HS-27A (cell line): ENCODE measurements at regions not wholly inside any gene's neighbourhood (a gene's known extent, or its start where the extent isn't known, plus 50 kb on each side); places are given as distances from the start of the nearest gene placed in this dataset.
A peak's percentile ranks its signal among the peaks of the same experiment; 100 is the strongest.
"Not testable (repeated sequence)": the region's sequence is repeated elsewhere in the genome, so short reads cannot be mapped to it uniquely, and the experiment has no call there.

ENCODE experiments used
- DNase-seq: peaks from one replicate; pipeline ENCODE4 v3.0.0-alpha.2; 2012; ENCODE audit warnings: low read depth, missing footprints

DNA sequence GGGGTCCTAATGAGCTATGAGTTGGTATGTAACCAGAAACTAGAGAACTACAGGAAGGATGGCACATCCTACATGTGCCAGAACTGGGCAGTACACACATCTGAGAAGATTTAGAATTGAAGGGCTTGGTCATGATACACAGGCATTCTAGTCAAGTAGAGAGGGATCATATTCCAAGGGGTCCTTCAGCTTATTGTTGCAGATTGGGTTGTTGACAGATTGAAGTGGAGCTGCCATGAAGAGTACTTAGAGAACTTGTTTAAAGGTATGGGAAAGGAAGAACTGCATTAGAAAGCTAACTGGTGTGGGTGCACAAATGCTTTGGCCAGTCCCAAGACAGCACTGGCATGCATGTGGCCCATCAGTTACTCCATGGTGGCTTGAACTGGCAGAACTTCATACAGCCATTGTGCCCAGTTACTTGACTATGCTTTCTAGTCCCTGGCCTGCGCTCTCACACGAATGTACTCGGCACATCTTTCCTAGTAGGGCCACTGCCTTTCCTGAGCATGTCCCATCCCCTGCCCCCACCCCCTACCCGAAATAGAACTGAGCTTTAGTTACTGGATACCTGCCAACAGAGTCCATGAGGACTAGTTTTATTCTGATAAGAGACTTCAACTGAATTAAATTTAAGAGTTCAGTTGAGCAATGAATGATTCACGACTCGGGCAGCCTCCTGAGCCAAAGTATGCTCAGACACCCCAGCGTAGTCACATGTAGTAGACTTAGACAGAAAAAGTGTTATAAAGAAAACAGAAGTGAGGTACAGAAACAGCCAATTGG is 64.0 kb downstream of the CCNG2 start:
- peak; percentile 27 for DNase-seq

DNA sequence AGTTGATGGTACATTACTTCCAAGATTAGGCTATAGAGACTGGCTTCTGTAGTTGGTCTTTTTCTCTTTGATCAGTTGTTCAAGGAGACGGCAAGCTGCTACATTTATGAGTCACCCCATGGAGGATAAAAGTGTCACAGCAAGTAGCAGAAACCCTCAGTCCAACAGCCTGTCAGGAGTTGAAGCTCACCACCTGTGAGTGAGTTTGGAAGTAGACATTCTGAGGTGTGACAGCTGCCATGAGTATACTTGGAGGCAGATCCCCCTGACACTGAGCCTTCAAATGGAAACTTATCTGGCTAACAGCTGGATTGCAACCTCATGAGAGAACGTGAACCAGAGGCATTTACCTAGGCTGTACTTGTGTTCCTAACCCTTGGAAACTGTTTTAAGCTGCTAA is 68.0 kb downstream of the CCNG2 start:
- DNase-seq: no peak

DNA sequence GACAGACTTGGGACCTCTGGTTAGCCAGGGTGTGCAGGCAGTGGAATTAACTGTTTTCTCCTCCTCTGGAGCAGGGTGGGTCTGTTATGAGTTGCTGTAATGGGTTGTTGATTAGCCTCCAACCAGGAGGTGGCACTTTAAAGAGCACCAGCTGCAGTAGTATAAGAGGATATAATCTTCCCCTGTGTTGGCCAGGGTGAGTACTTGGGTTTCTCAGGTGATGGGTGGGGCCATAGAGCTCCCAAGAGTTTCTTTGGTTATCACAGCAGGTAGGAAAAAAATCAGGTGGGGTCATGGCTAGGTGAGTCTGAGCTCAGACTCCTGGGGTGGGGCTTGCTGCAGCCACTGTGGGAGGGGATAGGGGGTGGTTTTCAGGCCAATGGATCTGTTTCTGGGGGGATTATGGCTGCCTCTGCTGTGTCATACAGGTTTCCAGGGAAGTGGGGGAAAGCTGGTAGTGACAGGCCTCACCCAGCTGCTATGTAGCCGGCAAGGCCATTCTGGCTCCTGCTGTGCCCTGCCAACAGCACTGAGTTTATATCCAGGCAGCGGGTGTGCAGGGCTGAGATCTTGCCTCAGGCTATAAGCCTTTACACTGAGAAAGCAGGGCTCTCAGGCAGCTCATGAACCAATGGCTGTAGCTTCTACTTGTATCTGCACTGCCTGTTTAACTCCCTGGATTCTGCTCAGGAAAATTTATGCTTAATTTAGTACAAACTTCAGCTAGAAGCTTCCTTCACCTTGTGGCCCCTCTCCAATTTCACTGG is 70.1 kb downstream of the CCNG2 start:
- DNase-seq: no peak

DNA sequence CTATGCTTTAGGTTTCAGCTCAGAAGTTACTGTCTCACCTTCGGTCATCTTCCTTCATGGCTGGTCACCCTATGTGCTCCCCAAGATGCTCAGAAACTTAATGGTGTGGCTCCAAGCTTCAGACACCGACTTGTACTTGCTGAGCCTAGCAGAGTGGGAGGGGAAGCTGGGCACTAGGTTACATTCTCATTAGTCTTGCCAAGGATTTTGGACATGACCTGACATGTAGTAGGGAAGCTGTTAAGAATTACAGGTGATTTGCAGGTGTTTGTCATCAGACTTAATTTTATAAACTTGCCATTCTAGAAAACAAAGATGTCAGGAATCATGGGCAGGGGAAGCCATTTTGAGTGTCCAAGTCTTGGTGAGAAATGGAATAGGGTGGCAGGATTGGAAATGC is 72.4 kb downstream of the CCNG2 start:
- DNase-seq: no peak

DNA sequence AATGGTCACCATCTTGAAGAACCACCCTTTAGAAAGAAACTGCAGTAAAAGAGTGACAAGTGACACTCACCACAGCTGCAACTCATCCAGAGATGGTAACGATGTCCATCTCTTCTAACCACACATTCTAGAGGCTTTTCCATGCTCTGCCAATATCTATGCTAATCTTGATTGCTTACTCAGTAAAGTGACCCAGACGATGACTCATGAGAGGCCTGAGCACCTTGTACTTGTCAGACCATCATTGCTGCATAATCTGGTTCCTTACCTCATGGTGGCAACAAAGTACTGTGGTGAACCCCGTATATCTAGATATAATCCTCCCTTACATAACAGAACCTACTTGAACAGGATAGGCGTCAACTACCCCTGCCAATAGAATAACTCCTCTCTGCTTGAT is 75.6 kb downstream of the CCNG2 start:
- DNase-seq: no peak

DNA sequence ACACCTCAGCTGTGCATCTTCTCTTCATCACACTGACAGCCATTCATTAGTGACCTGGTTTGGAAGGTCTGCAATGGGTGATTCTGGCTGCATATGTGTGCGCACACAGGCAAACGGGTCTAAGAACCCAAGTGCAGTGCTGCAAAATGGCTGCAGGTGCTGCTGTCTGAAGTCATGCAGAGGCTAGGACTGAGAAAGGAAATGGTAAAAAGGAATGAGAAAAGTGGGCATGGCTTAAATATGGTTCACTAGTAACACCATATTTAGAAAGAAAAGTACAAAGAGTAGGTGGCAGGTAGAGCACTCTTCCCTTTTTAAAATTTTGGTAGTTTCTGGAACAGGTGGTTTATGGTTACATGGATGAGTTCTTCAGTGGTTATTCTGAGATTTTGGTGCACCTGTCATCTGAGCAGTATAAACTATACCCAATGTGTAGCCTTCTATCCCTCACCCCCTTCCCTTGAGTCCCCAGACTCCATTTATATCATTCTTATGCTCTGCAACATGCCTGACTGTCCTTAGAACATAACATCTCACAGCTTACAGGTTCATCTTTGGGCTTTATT is 78.4 kb downstream of the CCNG2 start:
- DNase-seq: no peak

DNA sequence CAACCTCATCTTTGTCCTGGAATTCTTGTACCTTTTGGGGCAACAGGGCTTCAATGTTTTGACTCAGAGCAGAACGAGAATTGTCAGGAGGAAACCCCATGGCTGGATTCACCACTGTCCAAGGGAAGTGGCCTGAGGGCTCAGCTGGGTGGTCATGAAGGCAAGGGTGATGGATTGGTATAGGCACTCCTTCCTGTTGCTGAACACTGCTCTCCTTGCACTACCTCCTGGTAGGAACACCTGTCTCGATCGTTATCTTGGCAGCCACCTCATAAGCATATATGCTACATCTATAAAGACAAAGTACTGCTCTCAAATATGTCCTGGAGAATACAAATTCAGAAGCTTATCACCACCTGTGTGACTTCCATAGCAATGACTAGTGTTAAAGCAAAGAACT is 79.8 kb downstream of the CCNG2 start:
- no peak for DNase-seq

DNA sequence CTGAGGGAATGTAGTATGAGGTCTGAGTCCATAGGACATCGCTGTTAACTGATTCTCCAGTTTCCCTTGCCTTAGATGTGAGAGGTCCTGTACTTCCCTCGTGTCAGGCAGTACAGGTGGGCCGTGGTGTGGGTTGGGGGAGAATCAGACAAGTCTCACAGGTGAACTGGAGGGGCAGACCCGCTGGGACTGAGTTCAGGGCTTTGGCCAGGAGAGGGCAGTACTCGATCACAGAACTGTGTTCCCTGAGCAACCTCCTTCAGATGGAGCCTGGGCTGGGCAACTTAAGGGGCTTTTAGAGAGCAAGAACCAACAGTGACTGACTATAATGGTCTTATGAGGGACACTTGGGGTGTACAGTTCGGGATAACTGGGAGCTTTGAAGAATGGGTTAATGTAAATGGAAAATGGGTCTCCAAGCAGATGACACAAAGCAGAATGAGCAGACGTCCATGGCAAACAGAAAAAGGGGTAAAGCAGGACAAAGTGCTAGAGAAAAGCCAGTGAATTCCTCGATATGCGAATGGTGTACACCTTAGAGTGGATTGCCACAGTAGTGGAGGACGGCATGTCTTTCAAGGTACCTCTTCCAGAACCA is 83.6 kb downstream of the CCNG2 start:
- DNase-seq: peak; percentile 24

DNA sequence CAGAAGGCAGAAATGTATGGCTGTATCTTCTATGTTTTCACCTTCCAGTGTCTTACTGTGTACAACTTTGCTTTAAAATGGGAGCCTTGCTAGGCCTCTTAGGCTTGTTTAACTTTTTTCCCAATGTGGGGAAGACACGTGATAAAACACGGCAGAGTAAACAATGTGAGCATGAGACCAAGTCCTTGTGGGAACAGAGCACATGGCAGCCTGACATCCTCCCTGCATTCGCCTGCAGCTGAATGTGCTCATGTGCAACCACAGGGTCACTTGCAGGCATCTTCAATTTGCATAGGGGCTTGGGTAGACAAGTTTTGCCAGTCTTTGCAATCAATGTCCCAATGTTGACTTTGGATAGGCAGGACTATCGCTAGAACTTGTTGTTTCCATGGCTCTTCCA is 91.8 kb downstream of the CCNG2 start:
- no peak for DNase-seq

DNA sequence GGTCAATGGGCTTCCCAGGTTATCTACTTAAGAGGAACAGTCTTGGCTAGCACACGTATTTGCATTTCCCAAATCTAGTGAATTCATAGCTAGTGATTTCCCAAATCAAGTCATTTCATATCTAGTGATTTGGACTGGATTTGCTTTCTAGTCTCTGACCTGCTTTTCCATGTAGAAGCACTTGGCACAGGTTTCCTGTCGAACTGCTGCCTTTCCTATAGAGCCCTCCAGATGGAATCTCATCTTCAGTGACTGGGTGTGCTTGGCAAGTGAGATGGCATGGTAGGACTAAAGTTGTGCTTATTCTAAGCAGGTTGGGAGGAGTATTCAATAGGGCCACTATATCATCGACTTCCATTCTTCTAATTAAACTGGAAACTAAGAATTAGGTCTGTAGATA is 94.7 kb downstream of the CCNG2 start:
- no peak for DNase-seq

DNA sequence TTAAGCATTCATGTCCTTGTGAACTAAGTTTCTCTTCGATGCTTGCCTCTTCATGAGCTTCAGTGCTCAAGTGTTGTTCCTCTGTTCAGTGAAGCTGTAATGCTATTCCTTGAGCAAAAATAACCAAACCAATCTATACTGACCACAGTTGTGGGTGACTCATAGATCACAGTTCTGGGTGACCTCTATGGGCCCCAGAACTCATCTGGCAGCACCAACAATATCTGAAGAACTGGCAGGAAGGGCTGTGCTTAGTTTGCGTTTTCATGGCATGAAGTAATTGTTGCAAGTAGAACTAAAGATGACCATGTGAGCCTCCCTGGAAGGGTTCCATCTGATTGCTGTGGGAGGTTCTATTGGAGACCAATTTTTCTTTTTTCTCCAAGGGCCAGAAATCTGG is 106.2 kb downstream of the CCNG2 start:
- DNase-seq: no peak

DNA sequence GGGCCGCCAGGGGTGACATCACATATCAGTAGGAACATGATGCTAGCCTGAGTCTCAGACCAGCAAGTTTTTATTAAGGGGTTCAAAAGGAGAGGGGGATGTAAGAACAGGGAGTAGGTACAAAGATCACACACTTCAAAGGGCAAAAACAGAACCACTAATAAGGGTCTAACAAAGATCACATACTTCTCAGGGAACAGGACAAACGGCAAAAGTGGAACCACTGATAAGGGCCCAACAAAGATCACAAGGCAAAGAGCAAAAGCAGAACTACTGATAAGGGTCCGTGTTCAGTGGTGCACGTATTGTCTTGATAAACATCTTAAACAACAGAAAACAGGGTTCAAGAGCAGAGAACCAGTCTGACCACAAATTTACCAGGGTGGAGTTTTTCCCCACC is 107.0 kb downstream of the CCNG2 start:
- not testable (repeated sequence) for DNase-seq

- no peak for DNase-seq
Observed at GRCh38 chr4:77264826-77265225, 107.8 kb downstream of the CCNG2 start.

- no peak for DNase-seq
Observed at GRCh38 chr4:77268108-77268507, 111.1 kb downstream of the CCNG2 start.

DNA sequence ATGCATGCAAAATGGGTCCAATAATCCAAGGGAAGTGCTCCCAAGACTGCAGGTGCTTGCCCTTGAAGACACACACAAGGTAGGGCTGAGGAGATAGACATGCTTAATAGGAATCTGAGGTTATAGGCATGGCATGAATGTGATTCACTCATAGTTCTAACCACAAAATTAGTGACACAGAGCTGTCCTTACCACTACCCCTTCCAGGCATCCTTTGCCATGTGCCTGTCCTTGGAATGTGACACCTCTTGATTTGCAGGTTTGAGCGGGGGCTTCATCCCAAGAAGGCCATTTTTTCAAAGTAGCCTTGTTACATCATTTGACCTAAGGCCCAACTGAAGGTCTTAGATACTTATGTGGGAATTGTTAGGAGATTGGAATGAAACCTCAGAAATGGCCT is 112.5 kb downstream of the CCNG2 start:
- no peak for DNase-seq

GRCh38 chr4:77273412-77273811 is 116.4 kb downstream of the CCNG2 start:
- no peak for DNase-seq

- not testable (repeated sequence) for DNase-seq
Observed at GRCh38 chr4:77279114-77279513, 122.1 kb downstream of the CCNG2 start.

DNA sequence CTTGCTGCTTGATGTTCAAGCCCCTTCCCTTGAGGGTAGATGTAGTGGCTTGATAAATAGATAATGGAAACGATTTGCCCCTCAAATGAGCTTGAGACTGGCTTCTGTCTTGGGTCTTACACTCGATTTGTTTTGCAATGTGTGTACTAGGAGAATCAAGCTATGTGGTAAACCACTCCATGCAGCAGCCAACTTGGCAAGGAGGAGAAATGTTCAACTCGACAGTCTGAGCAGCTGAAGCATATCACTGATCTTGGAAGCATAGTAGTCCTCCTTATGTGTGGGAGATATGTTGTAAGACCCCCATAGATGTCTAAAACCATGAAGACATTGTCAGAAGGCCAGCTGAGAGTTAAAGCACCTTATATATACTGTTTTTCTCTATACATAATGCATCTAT is 125.3 kb downstream of the CCNG2 start:
- no peak for DNase-seq

GRCh38 chr4:77284036-77284435 is 127.0 kb downstream of the CCNG2 start:
- DNase-seq: no peak

- no peak for DNase-seq
Observed at GRCh38 chr4:77286906-77287305, 129.9 kb downstream of the CCNG2 start.

DNA sequence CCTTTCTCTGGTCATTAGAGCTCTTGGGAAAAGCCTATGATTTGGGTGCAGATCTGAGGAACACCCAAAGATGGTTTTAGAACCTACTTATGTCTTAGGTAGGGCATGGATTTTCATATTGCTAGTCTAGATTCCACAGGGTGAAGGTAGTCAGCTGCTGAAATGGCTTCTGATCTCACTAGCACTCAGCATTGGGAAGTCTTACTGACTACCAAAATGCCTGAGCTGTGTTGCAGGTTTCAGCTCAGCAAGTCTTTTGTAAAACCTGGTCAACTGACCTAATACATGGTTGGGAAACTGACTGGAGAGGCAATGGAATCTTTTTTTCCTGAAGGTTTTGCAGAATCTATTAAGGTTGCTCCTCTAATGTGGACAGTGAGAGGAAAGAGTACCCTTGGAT is 136.4 kb downstream of the CCNG2 start:
- DNase-seq: no peak

- DNase-seq: not testable (repeated sequence)
Observed at GRCh38 chr4:77300996-77301395, 144.0 kb downstream of the CCNG2 start.

DNA sequence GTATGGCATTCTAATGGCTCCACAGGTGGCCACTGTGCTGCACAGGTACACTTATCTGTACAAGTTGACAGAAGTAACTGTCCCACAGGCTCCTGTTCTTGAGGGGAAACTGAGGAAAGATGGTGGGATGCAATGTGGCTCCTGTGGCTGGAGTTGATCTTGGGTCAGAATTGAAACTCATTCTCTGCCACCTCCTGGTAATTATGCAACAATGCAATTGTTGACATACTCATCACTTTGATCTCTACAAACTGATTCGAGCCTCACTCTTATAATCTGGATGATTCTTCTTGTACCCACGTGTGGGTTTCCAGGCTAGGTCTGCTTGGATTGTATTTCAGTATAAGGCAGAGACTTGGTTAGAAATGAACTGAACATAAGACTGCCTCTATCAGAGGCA is 148.8 kb downstream of the CCNG2 start:
- no peak for DNase-seq
